ENCODE measurements at regions not wholly inside any gene's neighbourhood (a gene's known extent, or its start where the extent isn't known, plus 50 kb on each side); places are given as distances from the start of the nearest gene placed in this dataset.

DNA sequence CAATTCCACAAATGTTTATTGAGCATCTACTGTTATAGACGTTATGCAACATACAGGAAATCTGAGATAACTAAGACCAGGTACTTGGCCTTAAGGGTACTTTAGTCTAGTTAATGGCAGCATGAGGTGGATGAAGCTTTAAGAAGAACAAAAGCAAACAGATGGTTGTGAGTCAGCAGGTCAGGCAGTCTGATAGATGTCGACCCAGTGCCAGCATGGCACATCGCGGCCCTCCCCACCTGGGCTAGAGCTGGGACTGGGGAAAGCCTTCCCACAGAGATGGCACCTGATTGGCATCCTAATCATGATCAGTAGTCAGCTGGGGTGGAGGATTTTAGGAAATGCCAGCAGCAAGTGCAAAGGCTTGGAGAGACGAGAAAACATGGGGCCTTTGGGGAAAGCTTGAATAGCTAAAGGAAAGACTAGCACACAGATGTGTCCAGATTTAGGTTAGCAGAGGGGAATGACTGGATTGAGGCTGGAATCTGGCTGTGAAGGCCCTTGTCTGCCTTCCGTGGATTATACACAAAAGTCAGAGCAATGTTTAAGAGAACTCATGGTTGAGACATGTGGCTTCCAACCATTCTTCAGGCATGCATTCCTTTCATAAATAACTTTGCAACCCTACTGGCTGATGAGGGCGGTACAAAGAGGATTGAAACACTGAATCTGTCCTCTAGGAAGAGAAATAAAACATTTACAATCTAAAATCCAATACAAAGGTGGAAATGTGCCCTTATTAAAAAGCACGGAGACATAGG lies 395.4 kb upstream of the WWC1 start:
- Histone ChIP-seq H3K27me3 (ENCODE audit: insufficient read depth, low read length) (no peaks in the 10 kb centered on the region), H3K4me3 (ENCODE audit: low read length) (no peak overlapping the region), H3K36me3 (ENCODE audit: insufficient read depth, low read length) (no peaks in the 10 kb centered on the region), H3K9me3 (ENCODE audit: low read length) (no peaks in the 10 kb centered on the region), H3K4me1 (ENCODE audit: insufficient read depth, low read length) (peaks cover 12% of the 10 kb centered on the region), H2AFZ (ENCODE audit: low read depth, low read length) (no peak overlapping the region)

DNA sequence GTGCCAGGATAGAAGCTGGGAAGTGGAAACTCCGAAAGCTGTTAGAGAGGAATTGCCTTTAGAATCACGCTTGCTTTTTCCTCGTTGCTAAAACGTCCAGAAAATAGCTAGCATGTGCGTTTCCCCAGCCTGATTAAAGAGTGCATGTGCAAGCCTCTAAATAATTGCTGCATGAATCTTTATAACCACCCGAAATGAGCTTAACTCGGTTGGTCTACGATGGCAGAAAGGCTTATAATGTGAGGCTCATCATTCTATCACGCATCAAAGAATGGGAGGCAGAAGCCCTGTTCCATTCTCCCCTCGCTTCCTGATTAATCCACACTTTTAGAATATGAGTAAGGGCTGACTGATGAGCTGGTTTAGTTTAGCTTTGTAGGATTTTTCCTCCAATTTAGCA lies 394.6 kb upstream of the WWC1 start:
- Histone ChIP-seq H3K27me3 (ENCODE audit: insufficient read depth, low read length) (no peaks in the 10 kb centered on the region), H3K4me3 (ENCODE audit: low read length) (no peak overlapping the region), H2AFZ (ENCODE audit: low read depth, low read length) (no peak overlapping the region), H3K9me3 (ENCODE audit: low read length) (no peaks in the 10 kb centered on the region), H3K4me1 (ENCODE audit: insufficient read depth, low read length) (peaks cover 12% of the 10 kb centered on the region), H3K36me3 (ENCODE audit: insufficient read depth, low read length) (no peaks in the 10 kb centered on the region)

DNA sequence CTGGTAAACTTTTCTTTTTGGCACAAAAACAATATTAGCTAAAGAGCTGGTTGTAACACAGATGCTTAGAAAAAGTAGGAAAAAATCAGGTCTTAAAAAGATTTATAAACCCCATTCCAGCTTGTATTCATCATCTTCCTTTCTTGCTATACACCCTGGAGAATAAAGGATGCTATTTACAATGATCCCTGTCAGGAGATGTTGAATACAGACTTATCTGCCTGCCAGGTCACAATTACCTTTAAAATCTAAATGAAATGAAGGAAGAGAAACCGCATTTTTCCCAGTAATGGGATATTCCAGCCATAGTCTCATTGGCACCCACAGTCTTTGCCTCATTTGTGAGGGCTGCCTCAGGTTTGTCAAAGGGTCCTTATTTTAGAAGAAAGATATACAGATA lies 394.1 kb upstream of the WWC1 start:
- no peaks in the 10 kb centered on the region for H3K9me3 ChIP-seq (ENCODE audit: low read length)
- no peaks in the 10 kb centered on the region for H3K27me3 ChIP-seq (ENCODE audit: insufficient read depth, low read length)
- no peak overlapping the region for H3K4me3 ChIP-seq (ENCODE audit: low read length)
- H2AFZ ChIP-seq (ENCODE audit: low read depth, low read length), result no peak overlapping the region
- no peaks in the 10 kb centered on the region for H3K36me3 ChIP-seq (ENCODE audit: insufficient read depth, low read length)
- H3K4me1 ChIP-seq (ENCODE audit: insufficient read depth, low read length), result peaks cover 12% of the 10 kb centered on the region

DNA sequence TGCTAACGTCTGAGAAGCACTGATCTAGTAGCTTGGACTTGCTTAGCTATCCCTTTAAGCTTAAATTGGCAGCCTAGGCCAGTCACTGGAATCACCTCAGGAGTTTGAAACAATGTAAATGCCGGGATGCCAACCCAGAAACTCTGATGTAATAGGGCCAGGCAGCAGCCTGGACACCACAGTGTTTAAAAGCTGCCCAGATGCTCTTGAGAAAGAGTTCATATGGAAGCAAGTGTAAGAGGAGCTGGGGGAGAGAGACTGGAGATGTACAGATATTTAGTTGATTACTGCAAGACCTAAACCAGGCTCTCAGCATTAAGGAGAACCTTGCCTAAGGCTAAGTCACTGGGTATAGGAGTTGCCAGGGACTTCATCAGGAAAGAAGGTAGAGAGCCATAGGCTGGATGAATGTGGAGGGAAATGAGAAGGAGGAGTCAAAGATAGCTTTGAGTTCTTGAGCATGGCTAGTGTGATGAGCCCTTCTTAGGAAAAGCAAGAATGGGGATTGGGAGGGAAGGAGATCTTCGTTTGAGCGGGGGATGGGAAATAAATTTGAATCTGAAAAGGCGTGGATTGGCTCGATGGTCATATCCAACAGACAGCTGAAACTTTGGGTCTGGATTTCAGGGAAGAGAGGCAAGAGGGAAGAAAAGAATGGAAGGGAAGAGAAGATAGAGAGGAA lies 392.9 kb upstream of the WWC1 start:
- Histone ChIP-seq H2AFZ (ENCODE audit: low read depth, low read length) (no peak overlapping the region), H3K4me1 (ENCODE audit: insufficient read depth, low read length) (peaks cover 12% of the 10 kb centered on the region), H3K4me3 (ENCODE audit: low read length) (no peak overlapping the region), H3K36me3 (ENCODE audit: insufficient read depth, low read length) (no peaks in the 10 kb centered on the region), H3K27me3 (ENCODE audit: insufficient read depth, low read length) (no peaks in the 10 kb centered on the region), H3K9me3 (ENCODE audit: low read length) (no peaks in the 10 kb centered on the region)

DNA sequence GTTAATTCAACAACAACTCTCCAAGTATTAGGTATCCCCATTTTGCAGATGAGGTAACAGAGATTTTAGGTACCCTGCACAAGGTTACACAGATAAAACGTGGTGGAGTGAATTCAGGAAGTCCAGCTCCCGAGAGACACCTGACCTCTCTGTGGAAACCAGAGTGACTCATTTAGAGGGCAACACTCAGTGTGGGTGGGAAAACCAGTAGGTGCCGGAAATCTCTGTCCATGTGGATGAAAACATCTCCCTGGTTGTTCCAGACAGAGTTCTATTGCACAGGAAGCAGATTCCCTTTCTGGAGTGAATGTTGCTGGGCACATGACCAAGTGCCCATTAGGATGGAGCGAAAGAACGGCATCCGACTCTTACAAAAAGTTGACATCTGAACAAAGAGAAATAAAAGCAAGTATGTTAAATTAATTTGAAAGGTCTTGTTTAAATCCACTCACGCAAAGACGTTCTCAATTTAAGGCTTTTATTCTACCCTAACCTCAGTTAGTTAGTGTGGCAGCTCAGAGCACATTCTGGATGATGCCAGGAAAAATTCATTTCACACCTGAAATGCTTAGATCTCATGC lies 391.9 kb upstream of the WWC1 start:
- no peak overlapping the region for H2AFZ ChIP-seq (ENCODE audit: low read depth, low read length)
- no peaks in the 10 kb centered on the region for H3K9me3 ChIP-seq (ENCODE audit: low read length)
- H3K4me1 ChIP-seq (ENCODE audit: insufficient read depth, low read length), result peaks cover 12% of the 10 kb centered on the region
- H3K4me3 ChIP-seq (ENCODE audit: low read length), result no peak overlapping the region
- no peaks in the 10 kb centered on the region for H3K27me3 ChIP-seq (ENCODE audit: insufficient read depth, low read length)
- no peaks in the 10 kb centered on the region for H3K36me3 ChIP-seq (ENCODE audit: insufficient read depth, low read length)

DNA sequence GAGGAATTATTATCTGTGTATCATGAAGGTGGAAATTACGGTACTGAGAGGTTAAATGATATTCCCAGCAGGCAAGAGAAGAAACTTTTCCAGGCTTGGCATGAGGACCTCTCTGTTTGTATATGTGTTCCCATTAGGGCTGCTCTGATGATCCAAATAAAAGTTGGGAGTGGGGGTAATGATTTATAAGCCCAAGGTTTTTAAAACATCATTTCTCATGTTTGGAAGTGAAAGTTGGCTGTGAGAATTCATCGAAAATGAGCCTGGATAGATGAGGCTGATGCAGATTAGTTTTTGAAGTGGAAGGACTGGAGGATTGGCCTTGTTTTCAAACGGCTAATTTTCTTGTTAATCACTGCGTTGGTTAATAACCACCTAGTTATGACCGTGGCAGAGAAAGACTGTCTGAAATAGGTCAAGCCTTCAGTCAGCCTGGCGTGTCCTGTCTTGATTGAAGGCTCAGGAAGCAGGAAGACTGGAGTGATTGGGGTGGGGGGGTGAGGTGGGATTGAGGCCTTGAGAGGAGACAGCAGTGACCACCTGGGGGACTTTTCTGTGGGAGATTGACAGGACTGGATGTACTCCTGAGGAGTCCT lies 391.0 kb upstream of the WWC1 start:
- no peaks in the 10 kb centered on the region for H3K9me3 ChIP-seq (ENCODE audit: low read length)

DNA sequence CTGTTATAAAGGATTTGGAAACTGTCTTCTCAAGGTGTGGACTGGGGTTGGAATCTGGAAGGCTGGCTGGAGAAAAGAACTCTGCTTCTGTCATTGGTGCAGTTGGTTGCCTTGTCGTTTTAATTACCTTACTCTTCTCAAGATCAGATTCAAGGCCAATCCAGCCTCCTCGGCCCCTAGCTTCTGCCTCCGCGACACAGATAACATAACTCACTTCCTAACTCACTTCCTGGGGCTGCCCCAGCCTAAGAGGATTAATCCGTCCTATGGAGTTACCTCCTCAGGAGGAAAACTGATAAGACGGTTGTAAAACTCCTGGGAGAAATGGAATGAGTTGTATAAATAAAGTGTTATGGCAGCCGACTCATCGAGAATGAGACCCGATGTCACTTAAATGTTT lies 389.1 kb upstream of the WWC1 start:
- Histone ChIP-seq H3K27me3 (ENCODE audit: insufficient read depth, low read length) (no peaks in the 10 kb centered on the region), H3K36me3 (ENCODE audit: insufficient read depth, low read length) (no peaks in the 10 kb centered on the region), H3K4me1 (ENCODE audit: insufficient read depth, low read length) (peaks cover 12% of the 10 kb centered on the region), H3K4me3 (ENCODE audit: low read length) (no peak overlapping the region), H3K9me3 (ENCODE audit: low read length) (no peaks in the 10 kb centered on the region), H2AFZ (ENCODE audit: low read depth, low read length) (no peak overlapping the region)

More for the DNA sequence above, 391.0 kb upstream of the WWC1 start:
- H3K36me3 ChIP-seq (ENCODE audit: insufficient read depth, low read length), result no peaks in the 10 kb centered on the region
- H3K27me3 ChIP-seq (ENCODE audit: insufficient read depth, low read length), result no peaks in the 10 kb centered on the region
- H3K4me3 ChIP-seq (ENCODE audit: low read length), result no peak overlapping the region
- no peak overlapping the region for H2AFZ ChIP-seq (ENCODE audit: low read depth, low read length)
- H3K4me1 ChIP-seq (ENCODE audit: insufficient read depth, low read length), result peaks cover 12% of the 10 kb centered on the region

DNA sequence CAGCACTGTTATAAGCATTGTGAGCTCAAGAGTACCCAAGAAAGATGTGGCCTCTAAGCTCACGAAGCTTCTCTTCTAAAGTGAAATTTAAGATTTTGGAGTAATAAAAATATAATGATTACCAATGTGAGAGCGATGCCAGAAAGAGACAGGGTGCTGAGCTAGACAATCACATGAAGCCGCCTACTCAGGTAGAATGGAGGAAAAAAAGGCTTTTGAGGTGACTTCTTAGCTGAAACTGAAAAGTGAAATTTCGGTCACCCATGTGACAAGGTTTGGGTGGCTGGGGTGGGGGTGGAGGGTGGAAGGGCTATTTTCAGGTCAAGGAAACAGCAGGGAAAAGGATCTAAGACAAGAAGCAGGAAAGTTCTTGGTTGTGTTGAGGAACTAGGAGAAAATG lies 388.2 kb upstream of the WWC1 start:
- H2AFZ ChIP-seq (ENCODE audit: low read depth, low read length), result no peak overlapping the region
- no peaks in the 10 kb centered on the region for H3K27me3 ChIP-seq (ENCODE audit: insufficient read depth, low read length)
- H3K4me3 ChIP-seq (ENCODE audit: low read length), result no peak overlapping the region
- H3K9me3 ChIP-seq (ENCODE audit: low read length), result no peaks in the 10 kb centered on the region
- H3K36me3 ChIP-seq (ENCODE audit: insufficient read depth, low read length), result no peaks in the 10 kb centered on the region
- peaks cover 12% of the 10 kb centered on the region for H3K4me1 ChIP-seq (ENCODE audit: insufficient read depth, low read length)

DNA sequence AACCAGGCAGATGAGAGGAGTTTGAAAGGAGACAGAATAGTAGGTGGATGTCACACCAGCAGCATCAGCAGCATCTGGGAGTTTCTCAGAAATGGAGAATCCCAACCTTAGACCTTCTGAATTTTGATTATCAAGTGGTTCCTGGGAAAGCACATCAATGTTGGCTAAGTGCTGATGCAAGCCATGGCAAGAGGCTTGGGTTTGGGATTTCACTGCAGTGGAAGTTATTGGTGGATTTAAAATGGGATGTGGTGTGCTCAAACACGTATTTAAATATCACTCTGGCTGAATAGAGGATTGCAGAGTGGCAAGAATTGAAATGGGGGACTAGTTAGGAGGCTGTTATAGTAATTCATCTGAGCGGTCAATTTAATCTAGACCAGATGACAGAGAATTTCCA lies 387.8 kb upstream of the WWC1 start:
- Histone ChIP-seq H2AFZ (ENCODE audit: low read depth, low read length) (no peak overlapping the region), H3K27me3 (ENCODE audit: insufficient read depth, low read length) (no peaks in the 10 kb centered on the region), H3K4me1 (ENCODE audit: insufficient read depth, low read length) (peaks cover 8% of the 10 kb centered on the region), H3K9me3 (ENCODE audit: low read length) (no peaks in the 10 kb centered on the region), H3K36me3 (ENCODE audit: insufficient read depth, low read length) (no peaks in the 10 kb centered on the region), H3K4me3 (ENCODE audit: low read length) (no peak overlapping the region)

DNA sequence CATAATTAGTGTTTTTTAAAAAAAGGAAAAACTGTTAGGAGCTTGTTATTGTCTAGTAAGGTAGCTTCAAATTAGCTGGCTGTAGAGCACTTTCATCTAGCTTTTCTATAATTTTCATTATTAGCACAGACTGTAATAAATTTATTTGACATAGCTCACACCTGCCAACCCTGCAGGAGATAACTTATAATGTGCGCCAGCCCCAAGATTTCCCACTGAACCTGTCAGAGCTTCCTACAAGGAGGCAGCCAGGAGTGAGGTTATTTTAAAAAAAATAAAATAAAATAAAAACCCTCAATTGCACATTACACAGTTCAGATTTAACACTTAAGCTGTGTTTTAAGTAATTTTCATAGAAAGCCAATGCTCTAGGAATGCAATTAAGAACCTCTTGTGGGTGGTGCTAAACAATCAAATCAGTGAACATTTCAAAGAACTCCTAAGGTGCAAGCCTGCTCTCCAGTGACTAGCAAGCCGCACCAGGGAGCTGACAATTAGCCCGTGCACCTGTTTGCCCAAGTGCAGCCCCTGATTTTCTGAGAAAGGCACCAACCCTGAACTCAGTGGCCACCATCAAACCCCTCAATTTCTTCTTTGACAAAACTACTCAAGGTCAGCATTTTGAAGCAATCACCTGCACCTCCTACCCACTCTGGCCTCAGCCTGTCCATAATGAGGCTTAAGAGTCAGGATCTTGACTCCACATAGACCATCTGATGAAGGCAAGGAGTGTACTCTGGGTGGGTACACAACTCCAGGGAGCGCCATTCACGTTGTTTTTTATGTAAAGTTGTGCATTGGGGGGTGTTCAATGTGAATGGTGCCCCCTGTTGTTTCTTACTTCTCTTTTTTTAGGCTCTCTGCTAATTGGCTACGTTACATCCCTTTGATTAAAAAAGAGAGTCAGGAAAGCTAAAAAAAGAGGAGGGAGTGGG lies 385.3 kb upstream of the WWC1 start:
- Histone ChIP-seq H3K4me1 (ENCODE audit: insufficient read depth, low read length) (no peaks in the 10 kb centered on the region), H3K4me3 (ENCODE audit: low read length) (no peak overlapping the region), H3K9me3 (ENCODE audit: low read length) (no peaks in the 10 kb centered on the region), H3K36me3 (ENCODE audit: insufficient read depth, low read length) (no peaks in the 10 kb centered on the region), H2AFZ (ENCODE audit: low read depth, low read length) (no peak overlapping the region), H3K27me3 (ENCODE audit: insufficient read depth, low read length) (no peaks in the 10 kb centered on the region)

DNA sequence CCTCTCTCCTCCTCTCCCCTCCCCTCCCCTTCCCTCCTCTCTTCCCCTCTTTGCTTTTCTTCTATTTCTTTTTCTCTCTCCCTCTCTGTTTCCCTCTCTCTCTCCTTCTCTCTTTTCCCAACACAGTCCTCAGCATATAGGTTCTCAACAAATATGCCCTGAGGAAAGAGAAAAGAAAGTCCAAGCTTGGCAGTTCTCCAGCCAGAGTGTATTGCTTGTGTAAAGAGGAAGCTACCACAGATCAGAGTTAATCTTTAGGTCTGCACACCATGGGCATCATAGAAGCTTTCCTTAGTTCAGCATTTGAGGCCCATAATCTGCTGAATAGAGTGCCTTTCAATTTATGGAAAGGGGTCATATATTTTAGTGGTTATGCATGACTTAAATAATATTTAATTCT lies 382.8 kb upstream of the WWC1 start:
- no peaks in the 10 kb centered on the region for H3K9me3 ChIP-seq (ENCODE audit: low read length)
- H3K36me3 ChIP-seq (ENCODE audit: insufficient read depth, low read length), result no peaks in the 10 kb centered on the region
- H3K27me3 ChIP-seq (ENCODE audit: insufficient read depth, low read length), result no peaks in the 10 kb centered on the region
- H3K4me3 ChIP-seq (ENCODE audit: low read length), result no peak overlapping the region
- no peak overlapping the region for H2AFZ ChIP-seq (ENCODE audit: low read depth, low read length)
- no peaks in the 10 kb centered on the region for H3K4me1 ChIP-seq (ENCODE audit: insufficient read depth, low read length)

DNA sequence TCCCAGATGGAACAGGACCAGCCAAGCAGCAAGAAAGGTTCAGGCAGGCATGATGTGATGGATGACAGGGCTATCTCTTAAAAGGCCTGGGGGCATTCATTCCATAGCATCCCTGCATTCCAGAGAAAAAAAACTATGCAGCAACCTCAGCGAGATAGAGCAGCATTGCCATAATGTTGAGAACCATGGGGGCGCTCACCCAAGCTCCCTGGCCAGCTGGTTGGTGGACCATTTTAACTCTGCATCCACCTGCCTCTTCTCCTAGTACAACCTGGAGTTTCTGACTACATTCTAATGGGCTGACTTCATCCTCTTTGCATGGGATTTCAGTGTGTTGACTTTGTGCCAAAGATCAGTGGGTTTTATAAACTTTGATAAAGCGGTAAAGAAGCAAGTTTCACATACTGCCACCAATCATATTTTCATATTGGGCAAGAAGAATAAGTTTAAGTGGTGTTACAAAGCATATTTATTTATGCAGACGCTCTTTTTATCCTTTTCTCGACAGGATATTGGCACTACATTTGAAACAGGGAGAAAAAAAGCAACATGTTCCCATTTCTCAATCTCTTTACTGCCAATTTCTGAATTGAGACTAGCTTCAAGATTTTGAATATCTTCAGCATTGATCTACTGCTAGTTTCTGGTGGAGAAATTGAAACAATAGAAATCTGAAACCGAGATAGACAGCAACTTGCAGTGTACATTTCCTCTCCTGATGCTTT lies 378.3 kb upstream of the WWC1 start:
- no peak overlapping the region for H2AFZ ChIP-seq (ENCODE audit: low read depth, low read length)
- no peaks in the 10 kb centered on the region for H3K27me3 ChIP-seq (ENCODE audit: insufficient read depth, low read length)
- H3K4me1 ChIP-seq (ENCODE audit: insufficient read depth, low read length), result peaks cover 23% of the 10 kb centered on the region
- H3K9me3 ChIP-seq (ENCODE audit: low read length), result peaks cover 6% of the 10 kb centered on the region
- H3K36me3 ChIP-seq (ENCODE audit: insufficient read depth, low read length), result no peaks in the 10 kb centered on the region
- no peak overlapping the region for H3K4me3 ChIP-seq (ENCODE audit: low read length)

Data from neuron (in vitro differentiated cells).